ENCODE measurements at regions not wholly inside any gene's neighbourhood (a gene's known extent, or its start where the extent isn't known, plus 50 kb on each side); places are given as distances from the start of the nearest gene placed in this dataset.
"Not testable (repeated sequence)": the region's sequence is repeated elsewhere in the genome, so short reads cannot be mapped to it uniquely, and the experiment has no call there.

GRCh38 chr1:166416831-166417230 is 250.0 kb upstream of the FAM78B start:
- TF ChIP-seq CTCF (IDR thresholded peaks at IDR 0.05; ENCODE audit: low read depth, low read length, poor library complexity, severe bottlenecking); EZH2phosphoT487 (IDR thresholded peaks at IDR 0.05; ENCODE audit: borderline replicate concordance, low read length): not testable (repeated sequence)
